Hepatocyte (in vitro differentiated cells): ENCODE measurements at regions not wholly inside any gene's neighbourhood (a gene's known extent, or its start where the extent isn't known, plus 50 kb on each side); places are given as distances from the start of the nearest gene placed in this dataset.
A peak's percentile ranks its signal among the peaks of the same experiment; 100 is the strongest.

ENCODE experiments used
- DNase-seq: peaks from one replicate; pipeline ENCODE4 v3.0.0-alpha.2; 2016; ENCODE audit warnings: low spot score
- H2AFZ ChIP-seq: fragments of 200-600 bp; sonication (generic); 2 replicates; pipeline ENCODE4 v1.6.0; 2016; ENCODE audit warnings: antibody characterized with exemption, mild to moderate bottlenecking
- H3K27ac ChIP-seq: fragments of 200-600 bp; sonication (generic); 2 replicates; pipeline ENCODE4 v1.5.1; 2016; ENCODE audit warnings: mild to moderate bottlenecking
- H3K27me3 ChIP-seq: fragments of 200-600 bp; sonication (generic); 2 replicates; pipeline ENCODE4 v1.6.1; 2016
- H3K36me3 ChIP-seq: fragments of 200-600 bp; sonication (generic); replicated peaks from 2 replicates; pipeline ENCODE4 v1.5.1; 2016; ENCODE audit warnings: low read depth; ENCODE audit not compliant: insufficient read depth
- H3K4me1 ChIP-seq: fragments of 200-600 bp; sonication (generic); 2 replicates; pipeline ENCODE4 v1.5.1; 2016; ENCODE audit warnings: mild to moderate bottlenecking, moderate library complexity; ENCODE audit not compliant: insufficient read depth
- H3K4me2 ChIP-seq: fragments of 200-600 bp; sonication (generic); 2 replicates; pipeline ENCODE4 v1.6.0; 2016
- H3K4me3 ChIP-seq: fragments of 200-600 bp; sonication (generic); 2 replicates; pipeline ENCODE4 v1.5.1; 2016; ENCODE audit warnings: mild to moderate bottlenecking
- H3K79me2 ChIP-seq: fragments of 200-600 bp; sonication (generic); 2 replicates; pipeline ENCODE4 v1.6.0; 2017; ENCODE audit warnings: mild to moderate bottlenecking
- H3K9me2 ChIP-seq: fragments of 200-600 bp; sonication (generic); replicated peaks from 2 replicates; pipeline ENCODE4 v1.6.0; 2017; ENCODE audit warnings: mild to moderate bottlenecking; ENCODE audit not compliant: insufficient read depth
- H3K9me3 ChIP-seq: fragments of 200-600 bp; sonication (generic); 2 replicates; pipeline ENCODE4 v1.5.1; 2016; ENCODE audit warnings: low read depth, mild to moderate bottlenecking
- H4K20me1 ChIP-seq: fragments of 200-600 bp; sonication (generic); 2 replicates; pipeline ENCODE4 v1.6.0; 2016; ENCODE audit warnings: mild to moderate bottlenecking; ENCODE audit not compliant: insufficient read depth, poor library complexity, severe bottlenecking
- EZH2 ChIP-seq: fragments of 200-600 bp; sonication (generic); IDR thresholded peaks from 2 replicates; pipeline ENCODE4 v1.6.1; 2016; ENCODE audit warnings: antibody characterized with exemption, mild to moderate bottlenecking, borderline replicate concordance
- EZH2phosphoT487 ChIP-seq: fragments of 200-600 bp; sonication (generic); IDR thresholded peaks from one replicate; pipeline ENCODE4 v1.6.1; 2018; ENCODE audit warnings: antibody characterized with exemption, mild to moderate bottlenecking, low read depth, moderate library complexity; ENCODE audit not compliant: unreplicated experiment, severe bottlenecking
- WGBS: methylation state at CpG from one replicate; pipeline ENCODE4 v1.1.6; 2016; ENCODE audit warnings: low lambda C conversion rate; ENCODE audit errors: missing lambda C conversion rate; 5-methylcytosine and 5-hydroxymethylcytosine counted together
- TF ChIP-seq, protein P1 (sequence below): fragments of 200-600 bp; sonication (generic); IDR thresholded peaks from 2 replicates; pipeline ENCODE4 v1.5.1; 2016; ENCODE audit warnings: antibody characterized with exemption, mild to moderate bottlenecking; ENCODE audit not compliant: poor library complexity

DNA sequence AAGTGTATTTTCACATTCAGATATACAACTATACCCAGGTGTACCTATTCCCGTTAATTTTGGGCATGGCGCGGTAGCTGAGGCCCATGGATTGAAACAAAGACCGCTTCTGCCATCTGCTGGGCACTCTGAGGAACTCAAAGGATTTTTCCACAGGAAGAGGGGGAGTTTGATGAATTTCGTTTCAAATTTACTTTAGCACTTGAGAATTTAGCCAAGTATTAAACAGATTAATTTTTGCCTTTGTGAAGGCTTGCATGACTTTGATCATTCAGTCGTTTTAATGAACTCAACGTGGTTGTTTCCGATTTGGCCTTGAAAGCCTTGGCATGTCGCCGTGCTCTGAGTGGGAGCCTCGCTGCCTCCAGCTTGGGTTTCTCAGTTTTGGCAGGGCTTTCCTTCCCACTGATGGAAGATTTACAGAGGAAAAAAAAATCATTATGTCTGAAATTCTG is 153.2 kb upstream of the DDHD1 start:
- Histone ChIP-seq H2AFZ (no peak overlapping the region), H3K9me2 (no peaks in the 10 kb centered on the region), H3K36me3 (no peaks in the 10 kb centered on the region), H3K27ac (no peak overlapping the region), H4K20me1 (no peaks in the 10 kb centered on the region), H3K4me2 (peak overlapping the region; percentile 65), H3K27me3 (no peaks in the 10 kb centered on the region), H3K4me1 (no peaks in the 10 kb centered on the region), H3K79me2 (no peaks in the 10 kb centered on the region), H3K9me3 (no peaks in the 10 kb centered on the region), H3K4me3 (no peak overlapping the region)
- 22% methylated on average over 11 of the region's 11 CpGs for WGBS
- DNase-seq, result peak; percentile 74
- TF ChIP-seq EZH2, result no peak
- TF ChIP-seq, protein P1, sequence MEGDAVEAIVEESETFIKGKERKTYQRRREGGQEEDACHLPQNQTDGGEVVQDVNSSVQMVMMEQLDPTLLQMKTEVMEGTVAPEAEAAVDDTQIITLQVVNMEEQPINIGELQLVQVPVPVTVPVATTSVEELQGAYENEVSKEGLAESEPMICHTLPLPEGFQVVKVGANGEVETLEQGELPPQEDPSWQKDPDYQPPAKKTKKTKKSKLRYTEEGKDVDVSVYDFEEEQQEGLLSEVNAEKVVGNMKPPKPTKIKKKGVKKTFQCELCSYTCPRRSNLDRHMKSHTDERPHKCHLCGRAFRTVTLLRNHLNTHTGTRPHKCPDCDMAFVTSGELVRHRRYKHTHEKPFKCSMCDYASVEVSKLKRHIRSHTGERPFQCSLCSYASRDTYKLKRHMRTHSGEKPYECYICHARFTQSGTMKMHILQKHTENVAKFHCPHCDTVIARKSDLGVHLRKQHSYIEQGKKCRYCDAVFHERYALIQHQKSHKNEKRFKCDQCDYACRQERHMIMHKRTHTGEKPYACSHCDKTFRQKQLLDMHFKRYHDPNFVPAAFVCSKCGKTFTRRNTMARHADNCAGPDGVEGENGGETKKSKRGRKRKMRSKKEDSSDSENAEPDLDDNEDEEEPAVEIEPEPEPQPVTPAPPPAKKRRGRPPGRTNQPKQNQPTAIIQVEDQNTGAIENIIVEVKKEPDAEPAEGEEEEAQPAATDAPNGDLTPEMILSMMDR, result peak; percentile 96
- TF ChIP-seq EZH2phosphoT487, result no peak

GRCh38 chr14:53304726-53305381 is 151.7 kb upstream of the DDHD1 start:
- Histone ChIP-seq H3K79me2 (no peaks in the 10 kb centered on the region), H3K36me3 (no peaks in the 10 kb centered on the region), H3K9me2 (no peaks in the 10 kb centered on the region), H3K27ac (no peak overlapping the region), H4K20me1 (no peaks in the 10 kb centered on the region), H3K27me3 (no peaks in the 10 kb centered on the region), H3K4me1 (no peaks in the 10 kb centered on the region), H3K4me3 (no peak overlapping the region), H3K4me2 (no peak overlapping the region), H2AFZ (no peak overlapping the region), H3K9me3 (no peaks in the 10 kb centered on the region)
- DNase-seq, result no peak
- TF ChIP-seq, protein P1, result no peak
- TF ChIP-seq EZH2phosphoT487 (no peak), EZH2 (no peak)
- WGBS, result 73% methylated on average over 3 of the region's 3 CpGs

DNA sequence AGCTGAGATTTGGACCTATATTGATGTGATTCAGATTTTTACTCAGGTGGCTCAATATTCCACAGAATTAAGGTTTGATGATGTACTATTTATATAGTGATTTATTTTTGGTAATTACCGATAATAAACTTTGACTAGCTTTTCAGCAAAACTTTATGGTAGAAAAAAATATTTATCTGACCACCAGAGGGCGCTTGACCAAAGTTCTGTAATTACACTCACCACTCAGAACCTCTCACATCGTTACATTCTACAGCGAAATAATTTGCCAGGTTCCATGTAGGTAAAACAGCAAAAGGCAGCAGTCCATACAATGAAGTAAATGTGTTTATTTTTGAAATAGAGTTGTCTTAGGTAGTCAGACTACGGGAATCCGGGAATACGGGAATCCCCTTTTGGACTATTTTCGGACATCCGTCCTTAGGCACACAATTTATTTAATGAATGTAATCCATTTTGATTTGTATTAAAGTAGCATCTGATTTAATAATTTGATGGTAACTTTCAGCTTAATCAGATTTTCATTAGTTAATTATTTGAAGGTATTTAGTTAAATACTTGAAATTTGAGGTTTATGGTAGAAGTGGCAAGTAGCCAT is 143.0 kb upstream of the DDHD1 start:
- no peak overlapping the region for H3K4me3 ChIP-seq
- no peaks in the 10 kb centered on the region for H4K20me1 ChIP-seq
- H3K27ac ChIP-seq, result no peak overlapping the region
- no peaks in the 10 kb centered on the region for H3K9me3 ChIP-seq
- H3K27me3 ChIP-seq, result no peaks in the 10 kb centered on the region
- WGBS, result 65% methylated on average over 9 of the region's 9 CpGs
- no peaks in the 10 kb centered on the region for H3K4me1 ChIP-seq
- no peak overlapping the region for H3K4me2 ChIP-seq
- no peaks in the 10 kb centered on the region for H3K9me2 ChIP-seq
- no peaks in the 10 kb centered on the region for H3K36me3 ChIP-seq
- peak; percentile 65 for DNase-seq
- TF ChIP-seq EZH2 (no peak), EZH2phosphoT487 (no peak)
- TF ChIP-seq, protein P1, result peak; percentile 66
- no peaks in the 10 kb centered on the region for H3K79me2 ChIP-seq
- no peak overlapping the region for H2AFZ ChIP-seq
